Common myeloid progenitor, CD34-positive (primary cell): ENCODE measurements at regions not wholly inside any gene's neighbourhood (a gene's known extent, or its start where the extent isn't known, plus 50 kb on each side); places are given as distances from the start of the nearest gene placed in this dataset.
A peak's percentile ranks its signal among the peaks of the same experiment; 100 is the strongest.
"Not testable (repeated sequence)": the region's sequence is repeated elsewhere in the genome, so short reads cannot be mapped to it uniquely, and the experiment has no call there.

Experiments used
- CTCF ChIA-PET: fragments of 350-600 bp; sonication (Branson Sonifier 250); formaldehyde crosslinking; loops from one replicate; lab custom pipeline; 2021; ENCODE audit warnings: antibody characterized with exemption; lab: Charles Lee
- POLR2A ChIA-PET: fragments of 350-600 bp; sonication (Branson Sonifier 250); formaldehyde crosslinking; loops from one replicate; lab custom pipeline; 2021; ENCODE audit warnings: antibody characterized with exemption; lab: Charles Lee
- DNase-seq, 3 donors: peaks; one replicate each; pipeline versions ENCODE4 v3.0.0 to v3.0.0-alpha.2; 2013
- H3K27ac ChIP-seq, 2 experiments: 1 replicate in 1 of 2; 2 replicates in 1 of 2; pipeline ENCODE4 v1.7.0; 2013; ENCODE audit warnings: inconsistent platforms in 2 of 2, low read length in 2 of 2, mild to moderate bottlenecking in 2 of 2, low read depth in 1 of 2, moderate library complexity in 1 of 2; ENCODE audit not compliant: severe bottlenecking in 2 of 2, insufficient read depth in 1 of 2, poor library complexity in 1 of 2
- H3K27me3 ChIP-seq, 5 experiments: replicated peaks in 2 of 5; 1 replicate in 3 of 5; 2 replicates in 2 of 5; pipeline versions ENCODE4 v1.6.1 to v1.7.0; 2013; ENCODE audit warnings: low read length in 4 of 5, mild to moderate bottlenecking in 2 of 5, moderate library complexity in 2 of 5, inconsistent platforms in 1 of 5; ENCODE audit not compliant: insufficient read depth in 5 of 5, control insufficient read depth in 4 of 5
- H3K36me3 ChIP-seq, 4 experiments: 1 replicate in 2 of 4; 2 replicates in 2 of 4; pipeline versions ENCODE4 v1.6.1 to v1.7.0; 2013; ENCODE audit warnings: low read length in 3 of 4, control low read depth in 1 of 4, mild to moderate bottlenecking in 1 of 4; ENCODE audit not compliant: control insufficient read depth in 4 of 4, insufficient read depth in 4 of 4
- H3K4me1 ChIP-seq, 4 experiments: 1 replicate in 3 of 4; 2 replicates in 1 of 4; pipeline versions ENCODE4 v1.6.1 to v1.7.1; 2013; ENCODE audit warnings: low read length in 3 of 4, mild to moderate bottlenecking in 3 of 4, control low read depth in 1 of 4, inconsistent platforms in 1 of 4, moderate library complexity in 1 of 4; ENCODE audit not compliant: control insufficient read depth in 4 of 4, insufficient read depth in 4 of 4; ENCODE audit errors: control extremely low read depth in 1 of 4
- H3K4me3 ChIP-seq, 7 experiments: 1 replicate in 4 of 7; 2 replicates in 3 of 7; pipeline versions ENCODE4 v1.5.1 to v1.7.0; 2013; ENCODE audit warnings: mild to moderate bottlenecking in 7 of 7, low read length in 6 of 7, moderate library complexity in 6 of 7, inconsistent platforms in 2 of 7, low read depth in 2 of 7, control low read depth in 1 of 7; ENCODE audit not compliant: insufficient read depth in 4 of 7, control insufficient read depth in 1 of 7; ENCODE audit errors: extremely low read depth in 1 of 7
- H3K9me3 ChIP-seq, 5 experiments: 1 replicate in 4 of 5; 2 replicates in 1 of 5; pipeline versions ENCODE4 v1.6.1 to v1.7.1; 2013; ENCODE audit warnings: low read length in 4 of 5, mild to moderate bottlenecking in 2 of 5, inconsistent platforms in 1 of 5, low read depth in 1 of 5, moderate library complexity in 1 of 5; ENCODE audit not compliant: control insufficient read depth in 4 of 5, insufficient read depth in 2 of 5; ENCODE audit errors: control extremely low read depth in 1 of 5
- WGBS: methylation state at CpG from one replicate; pipeline ENCODE4 v1.1.5; 2013; ENCODE audit not compliant: insufficient coverage; 5-methylcytosine and 5-hydroxymethylcytosine counted together

DNA sequence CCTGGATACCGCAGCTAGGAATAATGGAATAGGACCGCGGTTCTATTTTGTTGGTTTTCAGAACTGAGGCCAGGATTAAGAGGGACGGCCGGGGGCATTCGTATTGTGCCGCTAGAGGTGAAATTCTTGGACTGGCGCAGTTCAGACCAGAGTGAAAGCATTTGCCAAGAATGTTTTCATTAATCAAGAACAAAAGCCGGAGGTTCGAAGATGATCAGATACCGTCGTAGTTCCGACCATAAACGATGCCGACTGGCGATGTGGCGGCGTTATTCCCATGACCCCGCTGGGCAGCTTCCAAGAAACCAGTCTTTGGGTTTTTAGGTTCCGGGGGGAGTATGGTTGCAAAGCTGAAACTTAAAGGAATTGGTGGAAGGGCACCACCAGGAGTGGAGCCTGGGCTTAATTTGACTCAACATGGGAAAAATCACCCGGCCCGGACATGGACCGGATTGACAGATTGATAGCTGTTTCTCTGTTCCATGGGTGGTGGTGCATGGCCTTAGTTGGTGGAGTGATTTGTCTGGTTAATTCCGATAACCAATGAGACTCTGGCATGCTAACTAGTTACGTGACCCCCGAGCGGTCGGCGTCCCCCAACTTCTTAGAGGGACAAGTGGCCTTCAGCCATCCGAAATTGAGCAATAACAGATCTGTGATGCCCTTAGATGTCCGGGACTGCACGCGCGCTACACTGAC is 3897.5 kb upstream of the OR11H1 start:
- POLR2A ChIA-PET, CTCF ChIA-PET, H3K27ac ChIP-seq, H3K4me1 ChIP-seq, H3K4me3 ChIP-seq, H3K27me3 ChIP-seq, H3K36me3 ChIP-seq: not testable (repeated sequence)
- WGBS: 92% methylated on average over 34 of the region's 34 CpGs
- DNase-seq: peak in 2 of 3 donors; percentile 7 to 46
- H3K9me3 ChIP-seq: peaks cover 0 to 49% (median 46%) of the 10 kb centered on the region in 5 experiments
